Bronchial epithelial cell (primary cell): ENCODE measurements at regions not wholly inside any gene's neighbourhood (a gene's known extent, or its start where the extent isn't known, plus 50 kb on each side); places are given as distances from the start of the nearest gene placed in this dataset.

Source experiments
- DNase-seq: peaks from one replicate; pipeline ENCODE4 v3.0.0-alpha.2; 2010; ENCODE audit warnings: low read depth
- FAIRE-seq: peaks from 2 replicates; lab custom pipeline; 2011; peaks lifted over from hg19 to GRCh38; lab: Jason Lieb, UNC
- H3K27me3 ChIP-seq: 2 replicates; pipeline ENCODE4 v1.5.1; 2011; ENCODE audit warnings: low read length; ENCODE audit not compliant: control insufficient read depth, insufficient read depth
- H3K36me3 ChIP-seq: 2 replicates; pipeline ENCODE4 v1.5.1; 2011; ENCODE audit warnings: low read length; ENCODE audit not compliant: control insufficient read depth, insufficient read depth
- H3K4me3 ChIP-seq: 2 replicates; pipeline ENCODE4 v1.5.1; 2011; ENCODE audit warnings: mild to moderate bottlenecking, low read depth, low read length, control low read depth
- CTCF ChIP-seq: IDR thresholded peaks from 2 replicates; pipeline ENCODE4 v1.5.1; 2011; ENCODE audit warnings: mild to moderate bottlenecking, moderate library complexity, low read length, control low read depth, inconsistent platforms; ENCODE audit not compliant: insufficient read depth, severe bottlenecking

- H3K27me3 ChIP-seq: no peaks in the 10 kb centered on the region
- no peak for TF ChIP-seq CTCF
- FAIRE-seq (no peak), DNase-seq (no peak)
- H3K36me3 ChIP-seq: no peaks in the 10 kb centered on the region
- no peak overlapping the region for H3K4me3 ChIP-seq
Observed at GRCh38 chr20:43389839-43390626, 67.7 kb upstream of the SRSF6 start.

- no peaks in the 10 kb centered on the region for H3K27me3 ChIP-seq
- FAIRE-seq: no peak
Observed at GRCh38 chr20:43389211-43389610, 68.5 kb upstream of the SRSF6 start.

GRCh38 chr20:43388268-43389002 lies 69.3 kb upstream of the SRSF6 start:
- FAIRE-seq: no peak

More at GRCh38 chr20:43389211-43389610, 68.5 kb upstream of the SRSF6 start:
- H3K4me3 ChIP-seq: no peak overlapping the region
- no peak for TF ChIP-seq CTCF
- no peaks in the 10 kb centered on the region for H3K36me3 ChIP-seq
- DNase-seq: no peak

GRCh38 chr20:43387737-43388136 lies 70.0 kb upstream of the SRSF6 start:
- no peak for TF ChIP-seq CTCF
- Histone ChIP-seq H3K27me3 (no peaks in the 10 kb centered on the region), H3K4me3 (no peak overlapping the region), H3K36me3 (no peaks in the 10 kb centered on the region)
- FAIRE-seq: no peak
- DNase-seq: no peak

More at GRCh38 chr20:43388268-43389002, 69.3 kb upstream of the SRSF6 start:
- Histone ChIP-seq H3K36me3 (no peaks in the 10 kb centered on the region), H3K27me3 (no peaks in the 10 kb centered on the region), H3K4me3 (no peak overlapping the region)
- DNase-seq: peak; percentile 5
- no peak for TF ChIP-seq CTCF

- H3K27me3 ChIP-seq: no peaks in the 10 kb centered on the region
- H3K36me3 ChIP-seq: no peaks in the 10 kb centered on the region
- DNase-seq (no peak), FAIRE-seq (peak; percentile 32)
- H3K4me3 ChIP-seq: no peak overlapping the region
- TF ChIP-seq CTCF: no peak
Observed at GRCh38 chr20:43386878-43387277, 70.8 kb upstream of the SRSF6 start.
